Suppressor macrophage treated with lipopolysaccharide for 1 hour (primary cell): ENCODE measurements at regions not wholly inside any gene's neighbourhood (a gene's known extent, or its start where the extent isn't known, plus 50 kb on each side); places are given as distances from the start of the nearest gene placed in this dataset.
A peak's percentile ranks its signal among the peaks of the same experiment; 100 is the strongest.
"Not testable (repeated sequence)": the region's sequence is repeated elsewhere in the genome, so short reads cannot be mapped to it uniquely, and the experiment has no call there.

Experiments
- DNase-seq, 3 donors: peaks; one replicate each; pipeline ENCODE4 v3.0.0-alpha.2; 2020 to 2022

GRCh38 chr7:50915621-50916020 lies 132.9 kb upstream of the GRB10 start:
- no peak for DNase-seq

GRCh38 chr7:50914460-50914859 lies 131.8 kb upstream of the GRB10 start:
- no peak for DNase-seq

- no peak for DNase-seq
Measured at GRCh38 chr7:50908628-50909290, 126.1 kb upstream of the GRB10 start.

GRCh38 chr7:50898604-50899477 lies 116.1 kb upstream of the GRB10 start:
- not testable (repeated sequence) for DNase-seq

GRCh38 chr7:50887061-50887460 lies 104.4 kb upstream of the GRB10 start:
- DNase-seq: not testable (repeated sequence)

GRCh38 chr7:50872437-50872836 lies 89.7 kb upstream of the GRB10 start:
- no peak for DNase-seq

GRCh38 chr7:50869108-50869725 lies 86.5 kb upstream of the GRB10 start:
- DNase-seq: no peak

GRCh38 chr7:50868426-50869100 lies 85.9 kb upstream of the GRB10 start:
- no peak for DNase-seq

GRCh38 chr7:50867034-50867356 lies 84.3 kb upstream of the GRB10 start:
- no peak for DNase-seq

- no peak for DNase-seq
Measured at GRCh38 chr7:50866343-50867033, 83.8 kb upstream of the GRB10 start.

- DNase-seq: no peak
Measured at GRCh38 chr7:50865450-50865849, 82.8 kb upstream of the GRB10 start.

GRCh38 chr7:50864694-50865093 lies 82.0 kb upstream of the GRB10 start:
- no peak for DNase-seq

GRCh38 chr7:50863053-50863452 lies 80.4 kb upstream of the GRB10 start:
- DNase-seq: peak in 2 of 3 donors; percentile 5 to 20

- no peak for DNase-seq
Measured at GRCh38 chr7:50862302-50862701, 79.6 kb upstream of the GRB10 start.

- no peak for DNase-seq
Measured at GRCh38 chr7:50860598-50860997, 77.9 kb upstream of the GRB10 start.

- DNase-seq: no peak
Measured at GRCh38 chr7:50860174-50860573, 77.5 kb upstream of the GRB10 start.

- DNase-seq: no peak
Measured at GRCh38 chr7:50858528-50859245, 76.0 kb upstream of the GRB10 start.

GRCh38 chr7:50857804-50858489 lies 75.3 kb upstream of the GRB10 start:
- DNase-seq: no peak

- no peak for DNase-seq
Measured at GRCh38 chr7:50856806-50857205, 74.1 kb upstream of the GRB10 start.

- DNase-seq: no peak
Measured at GRCh38 chr7:50856231-50856630, 73.5 kb upstream of the GRB10 start.

- DNase-seq: no peak
Measured at GRCh38 chr7:50855526-50855925, 72.8 kb upstream of the GRB10 start.

GRCh38 chr7:50854831-50855230 lies 72.1 kb upstream of the GRB10 start:
- DNase-seq: no peak
